ENCODE measurements at regions not wholly inside any gene's neighbourhood (a gene's known extent, or its start where the extent isn't known, plus 50 kb on each side); places are given as distances from the start of the nearest gene placed in this dataset.
"Not testable (repeated sequence)": the region's sequence is repeated elsewhere in the genome, so short reads cannot be mapped to it uniquely, and the experiment has no call there.

GRCh38 chr1:82776730-82777129 is 976.0 kb downstream of the ADGRL2 start:
- not testable (repeated sequence) for TF ChIP-seq CTCF, EZH2phosphoT487, EZH2 (IDR thresholded peaks at IDR 0.05)
